Endothelial cell of umbilical vein (primary cell): ENCODE measurements at regions not wholly inside any gene's neighbourhood (a gene's known extent, or its start where the extent isn't known, plus 50 kb on each side); places are given as distances from the start of the nearest gene placed in this dataset.

Experiments used
- JUN ChIP-seq: IDR thresholded peaks from 2 replicates; pipeline ENCODE4 v1.6.1; 2011; ENCODE audit warnings: borderline replicate concordance, low read depth; ENCODE audit not compliant: insufficient read length, insufficient read depth
- POLR2A ChIP-seq: IDR thresholded peaks from 2 replicates; pipeline ENCODE4 v1.6.1; 2012; ENCODE audit warnings: low read depth, mild to moderate bottlenecking, control low read depth, low read length
- TF ChIP-seq, protein P1 (sequence below), 2 donors: IDR thresholded peaks; 1 replicate in 1 of 2; 2 replicates in 1 of 2; pipeline ENCODE4 v1.5.1; 2011; ENCODE audit warnings: low read length in 2 of 2, mild to moderate bottlenecking in 2 of 2, moderate library complexity in 2 of 2, control low read depth in 1 of 2, inconsistent platforms in 1 of 2, low read depth in 1 of 2; ENCODE audit not compliant: insufficient read depth in 1 of 2; ENCODE audit errors: extremely low read depth in 1 of 2

DNA sequence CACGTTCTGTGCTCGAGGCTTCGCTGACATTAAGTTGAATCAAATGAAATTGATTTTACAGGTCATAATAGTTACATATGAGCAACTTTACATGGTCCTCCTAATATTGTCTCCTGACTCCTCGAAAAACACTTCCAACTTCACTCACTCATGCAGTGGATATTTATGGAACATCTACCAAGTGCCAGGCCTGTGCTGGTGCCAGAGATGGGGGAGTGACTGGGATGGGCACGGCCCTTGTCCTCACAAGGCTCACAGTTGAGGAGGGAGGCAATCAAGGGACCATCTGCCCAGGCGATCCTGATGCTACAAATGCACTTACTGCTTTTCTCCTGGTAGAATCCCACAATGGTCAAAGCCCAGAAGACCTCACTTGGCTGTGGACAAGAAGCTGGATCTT, 426.4 kb downstream of the PREX1 start:
- no peak for TF ChIP-seq POLR2A
- TF ChIP-seq, protein P1, sequence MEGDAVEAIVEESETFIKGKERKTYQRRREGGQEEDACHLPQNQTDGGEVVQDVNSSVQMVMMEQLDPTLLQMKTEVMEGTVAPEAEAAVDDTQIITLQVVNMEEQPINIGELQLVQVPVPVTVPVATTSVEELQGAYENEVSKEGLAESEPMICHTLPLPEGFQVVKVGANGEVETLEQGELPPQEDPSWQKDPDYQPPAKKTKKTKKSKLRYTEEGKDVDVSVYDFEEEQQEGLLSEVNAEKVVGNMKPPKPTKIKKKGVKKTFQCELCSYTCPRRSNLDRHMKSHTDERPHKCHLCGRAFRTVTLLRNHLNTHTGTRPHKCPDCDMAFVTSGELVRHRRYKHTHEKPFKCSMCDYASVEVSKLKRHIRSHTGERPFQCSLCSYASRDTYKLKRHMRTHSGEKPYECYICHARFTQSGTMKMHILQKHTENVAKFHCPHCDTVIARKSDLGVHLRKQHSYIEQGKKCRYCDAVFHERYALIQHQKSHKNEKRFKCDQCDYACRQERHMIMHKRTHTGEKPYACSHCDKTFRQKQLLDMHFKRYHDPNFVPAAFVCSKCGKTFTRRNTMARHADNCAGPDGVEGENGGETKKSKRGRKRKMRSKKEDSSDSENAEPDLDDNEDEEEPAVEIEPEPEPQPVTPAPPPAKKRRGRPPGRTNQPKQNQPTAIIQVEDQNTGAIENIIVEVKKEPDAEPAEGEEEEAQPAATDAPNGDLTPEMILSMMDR (IDR thresholded peaks at IDR 0.05; ENCODE audit: extremely low read depth in 1 of 2, insufficient read depth in 1 of 2, low read depth in 1 of 2, low read length in 2 of 2): no peak
- TF ChIP-seq JUN: no peak
